Activated CD4-positive, alpha-beta T cell treated with anti-CD3 and anti-CD28 coated beads, Interleukin-2, amount 10 ng/mL, durations not matched to agents 7 days and 5 days (primary cell): ENCODE measurements at regions not wholly inside any gene's neighbourhood (a gene's known extent, or its start where the extent isn't known, plus 50 kb on each side); places are given as distances from the start of the nearest gene placed in this dataset.
"Not testable (repeated sequence)": the region's sequence is repeated elsewhere in the genome, so short reads cannot be mapped to it uniquely, and the experiment has no call there.

Experiments used
- CTCF ChIA-PET: fragments of 350-600 bp; sonication (Branson Sonifier 250); formaldehyde crosslinking; loops from one replicate; lab custom pipeline; 2021; ENCODE audit warnings: antibody characterized with exemption; lab: Charles Lee
- POLR2A ChIA-PET: fragments of 350-600 bp; sonication (Branson Sonifier 250); formaldehyde crosslinking; loops from one replicate; lab custom pipeline; 2021; ENCODE audit warnings: antibody characterized with exemption; lab: Charles Lee
- DNase-seq: peaks from one replicate; pipeline ENCODE4 v3.0.0-alpha.2; 2020
- H3K27ac Mint-ChIP-seq: one replicate; pipeline ENCODE4 v1.8.0; 2021; ENCODE audit warnings: mild to moderate bottlenecking, moderate library complexity, mixed read lengths
- H3K27me3 Mint-ChIP-seq: one replicate; pipeline ENCODE4 v1.8.0; 2021; ENCODE audit warnings: mixed read lengths
- H3K36me3 Mint-ChIP-seq: one replicate; pipeline ENCODE4 v1.8.0; 2021; ENCODE audit warnings: low read depth, mixed read lengths
- H3K4me1 Mint-ChIP-seq: one replicate; pipeline ENCODE4 v1.8.0; 2021; ENCODE audit warnings: mixed read lengths
- H3K4me3 Mint-ChIP-seq: one replicate; pipeline ENCODE4 v1.8.0; 2021; ENCODE audit warnings: mild to moderate bottlenecking, moderate library complexity, mixed read lengths
- H3K9me3 Mint-ChIP-seq: one replicate; pipeline ENCODE4 v1.8.0; 2021; ENCODE audit warnings: mixed read lengths

GRCh38 chr14:81584495-81584894, 50.8 kb upstream of the SEL1L start:
- Mint-ChIP-seq H3K4me1 (no peaks in the 10 kb centered on the region), H3K9me3 (no peaks in the 10 kb centered on the region), H3K4me3 (no peak overlapping the region), H3K27ac (no peak overlapping the region), H3K27me3 (peaks cover 3% of the 10 kb centered on the region), H3K36me3 (no peaks in the 10 kb centered on the region)
- CTCF ChIA-PET = no interaction called here
- POLR2A ChIA-PET = no interaction called here
- DNase-seq = no peak

DNA sequence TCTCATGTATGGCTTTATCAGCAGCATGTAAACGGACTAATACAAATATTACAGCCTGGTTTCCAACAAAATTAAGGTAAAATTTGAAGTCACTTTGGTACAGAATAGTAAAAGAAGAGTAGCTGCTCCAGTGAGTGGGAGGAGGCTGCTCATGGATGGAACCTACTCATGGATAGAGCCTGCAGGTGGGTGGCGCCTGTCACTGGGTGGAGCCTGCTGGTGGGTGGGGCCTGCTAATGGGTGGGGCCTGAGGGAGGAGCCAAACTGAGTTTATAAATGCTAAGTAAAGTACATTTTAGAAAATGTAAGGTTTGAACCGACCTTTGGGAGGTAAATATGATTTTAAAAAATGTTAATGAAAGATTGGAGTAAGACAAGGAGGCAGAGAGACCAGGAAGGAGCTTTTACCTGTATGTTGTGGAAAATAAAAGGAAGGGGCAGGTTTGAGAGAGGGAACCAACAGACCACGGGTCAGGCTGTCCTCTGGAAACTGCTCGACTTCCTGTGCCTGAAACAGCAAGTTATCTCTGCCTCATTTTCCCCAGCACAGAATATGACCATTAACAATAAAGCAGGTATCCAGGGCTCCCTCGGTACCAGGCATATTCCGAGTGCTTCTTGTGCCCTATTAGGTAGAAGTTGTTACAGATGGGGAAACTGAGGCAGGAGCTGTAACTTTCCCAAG, 55.9 kb upstream of the SEL1L start:
- Mint-ChIP-seq H3K27me3 (peaks cover 5% of the 10 kb centered on the region), H3K4me3 (no peak overlapping the region), H3K36me3 (no peaks in the 10 kb centered on the region), H3K27ac (no peak overlapping the region), H3K9me3 (no peaks in the 10 kb centered on the region), H3K4me1 (no peaks in the 10 kb centered on the region)
- POLR2A ChIA-PET = no interaction called here
- no peak for DNase-seq
- CTCF ChIA-PET = interaction anchor here (2.2 kb wide), 1 partner anchor 12 kb away, joined by 6 read pairs; no protein-coding TSS in a partner anchor

DNA sequence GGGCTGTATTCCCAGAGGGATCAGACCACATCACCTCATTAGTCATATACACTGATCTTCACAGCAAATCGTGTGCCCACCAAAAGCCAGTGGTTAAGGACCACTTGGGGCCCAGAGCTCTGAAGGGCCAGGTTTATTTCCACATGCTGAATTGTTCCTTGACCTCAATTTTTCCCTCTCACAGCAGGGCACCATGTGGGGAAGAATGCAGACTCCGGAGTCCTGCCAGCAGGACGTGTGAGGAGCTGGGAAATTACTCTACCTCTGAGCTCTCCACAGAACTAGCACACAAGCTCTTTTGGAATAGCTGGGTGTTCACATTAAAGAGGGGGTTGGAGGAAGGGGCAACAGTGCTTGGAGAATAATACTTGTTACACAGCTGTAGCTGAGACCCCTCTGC, 57.6 kb upstream of the SEL1L start:
- POLR2A ChIA-PET = no interaction called here
- peaks cover 5% of the 10 kb centered on the region for H3K27me3 Mint-ChIP-seq
- no peaks in the 10 kb centered on the region for H3K36me3 Mint-ChIP-seq
- H3K27ac Mint-ChIP-seq = no peak overlapping the region
- DNase-seq = no peak
- CTCF ChIA-PET = interaction anchor here (2.2 kb wide), 1 partner anchor 10 kb away, joined by 6 read pairs; no protein-coding TSS in a partner anchor
- no peaks in the 10 kb centered on the region for H3K9me3 Mint-ChIP-seq
- H3K4me1 Mint-ChIP-seq = no peaks in the 10 kb centered on the region
- H3K4me3 Mint-ChIP-seq = no peak overlapping the region

DNA sequence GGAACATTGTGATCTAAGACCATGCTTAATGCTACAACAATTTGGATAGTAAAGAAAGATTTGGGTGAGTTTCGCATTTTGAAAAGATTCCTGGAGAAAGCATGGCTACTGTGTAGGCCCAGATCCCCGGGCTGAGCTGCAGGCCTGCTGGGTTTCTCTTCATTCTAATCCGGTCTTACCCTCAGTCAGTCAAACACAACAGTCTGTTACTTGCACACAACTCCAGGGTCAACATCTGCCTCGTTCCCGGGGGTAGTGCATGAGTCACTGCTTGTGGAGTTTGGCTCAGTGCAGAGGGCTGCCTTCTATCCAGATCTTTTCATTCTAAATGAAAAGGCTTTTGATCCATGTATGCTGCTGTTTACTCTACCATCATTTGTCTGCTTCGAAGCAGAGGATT, 60.4 kb upstream of the SEL1L start:
- CTCF ChIA-PET = no interaction called here
- DNase-seq = no peak
- POLR2A ChIA-PET = no interaction called here
- no peak overlapping the region for H3K4me3 Mint-ChIP-seq
- H3K27me3 Mint-ChIP-seq = peaks cover 2% of the 10 kb centered on the region
- no peaks in the 10 kb centered on the region for H3K9me3 Mint-ChIP-seq
- H3K27ac Mint-ChIP-seq = no peak overlapping the region
- H3K4me1 Mint-ChIP-seq = no peaks in the 10 kb centered on the region
- no peaks in the 10 kb centered on the region for H3K36me3 Mint-ChIP-seq

DNA sequence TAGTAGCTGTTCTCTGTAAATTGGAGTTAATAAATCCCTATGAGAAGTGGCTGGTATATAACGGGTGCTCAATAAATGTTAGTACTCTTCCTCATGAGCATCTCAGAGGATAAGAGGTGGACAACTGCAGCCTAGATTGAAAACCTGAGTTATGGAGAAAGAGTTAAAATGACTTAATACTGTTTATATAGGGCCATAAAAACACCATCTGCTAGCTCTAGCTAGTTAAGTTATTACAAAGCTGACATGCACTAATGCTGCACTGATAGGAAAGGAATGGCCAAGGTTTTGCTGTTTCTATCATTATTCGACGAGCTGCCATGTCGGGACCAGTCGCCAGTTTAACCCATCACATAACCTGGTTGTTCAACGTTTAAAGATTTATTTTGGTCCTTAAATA, 72.0 kb upstream of the SEL1L start:
- Mint-ChIP-seq H3K4me3 (no peak overlapping the region), H3K36me3 (no peaks in the 10 kb centered on the region), H3K4me1 (no peaks in the 10 kb centered on the region), H3K9me3 (no peaks in the 10 kb centered on the region), H3K27ac (no peak overlapping the region), H3K27me3 (peaks cover 2% of the 10 kb centered on the region)
- no peak for DNase-seq
- CTCF ChIA-PET = no interaction called here
- POLR2A ChIA-PET = no interaction called here

GRCh38 chr14:81613341-81614045, 79.8 kb upstream of the SEL1L start:
- no peak overlapping the region for H3K27ac Mint-ChIP-seq
- no peaks in the 10 kb centered on the region for H3K27me3 Mint-ChIP-seq
- ChIA-PET POLR2A (no interaction called here), CTCF (interaction anchor here (0.9 kb wide), 1 partner anchor 10 kb away, joined by 3 read pairs; no protein-coding TSS in a partner anchor)
- no peaks in the 10 kb centered on the region for H3K9me3 Mint-ChIP-seq
- no peaks in the 10 kb centered on the region for H3K4me1 Mint-ChIP-seq
- no peaks in the 10 kb centered on the region for H3K36me3 Mint-ChIP-seq
- no peak for DNase-seq
- no peak overlapping the region for H3K4me3 Mint-ChIP-seq

- DNase-seq, H3K4me3 Mint-ChIP-seq: not testable (repeated sequence)
- CTCF ChIA-PET = interaction anchor here (0.7 kb wide), 1 partner anchor 1374 kb away, joined by 3 read pairs; no protein-coding TSS in a partner anchor
Observed at GRCh38 chr14:81614302-81614701, 80.6 kb upstream of the SEL1L start.

DNA sequence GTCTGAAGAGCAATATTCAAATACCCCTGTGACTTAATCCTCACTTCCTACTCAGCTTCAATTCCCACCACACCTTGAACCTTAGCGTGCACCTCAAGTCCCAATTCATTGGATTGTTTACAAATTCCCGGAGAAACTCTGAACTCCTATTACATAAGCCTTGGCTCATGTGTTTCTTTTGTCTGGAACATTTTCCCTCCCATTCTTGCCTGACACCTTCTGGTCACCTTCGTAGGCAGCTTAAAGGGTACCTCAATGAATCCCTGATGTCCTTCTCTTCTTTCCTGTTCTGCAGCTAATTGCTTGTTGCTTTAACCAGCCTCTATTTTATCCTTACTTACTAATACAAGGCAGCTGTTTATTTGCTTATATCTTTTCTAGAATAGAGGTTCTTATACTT, 85.0 kb upstream of the SEL1L start:
- ChIA-PET CTCF (no interaction called here), POLR2A (no interaction called here)
- H3K9me3 Mint-ChIP-seq = no peaks in the 10 kb centered on the region
- no peaks in the 10 kb centered on the region for H3K4me1 Mint-ChIP-seq
- H3K27me3 Mint-ChIP-seq = no peaks in the 10 kb centered on the region
- no peak for DNase-seq
- no peak overlapping the region for H3K4me3 Mint-ChIP-seq
- no peak overlapping the region for H3K27ac Mint-ChIP-seq
- H3K36me3 Mint-ChIP-seq = no peaks in the 10 kb centered on the region

More at GRCh38 chr14:81614302-81614701, 80.6 kb upstream of the SEL1L start:
- H3K9me3 Mint-ChIP-seq, H3K27ac Mint-ChIP-seq, POLR2A ChIA-PET, H3K36me3 Mint-ChIP-seq, H3K4me1 Mint-ChIP-seq, H3K27me3 Mint-ChIP-seq: not testable (repeated sequence)

- no peak for DNase-seq
- H3K36me3 Mint-ChIP-seq = no peaks in the 10 kb centered on the region
- ChIA-PET POLR2A (no interaction called here), CTCF (no interaction called here)
- H3K9me3 Mint-ChIP-seq = no peaks in the 10 kb centered on the region
- H3K4me3 Mint-ChIP-seq = no peak overlapping the region
- H3K27ac Mint-ChIP-seq = no peak overlapping the region
- H3K27me3 Mint-ChIP-seq = no peaks in the 10 kb centered on the region
- H3K4me1 Mint-ChIP-seq = no peaks in the 10 kb centered on the region
Observed at GRCh38 chr14:81619816-81620215, 86.2 kb upstream of the SEL1L start.

DNA sequence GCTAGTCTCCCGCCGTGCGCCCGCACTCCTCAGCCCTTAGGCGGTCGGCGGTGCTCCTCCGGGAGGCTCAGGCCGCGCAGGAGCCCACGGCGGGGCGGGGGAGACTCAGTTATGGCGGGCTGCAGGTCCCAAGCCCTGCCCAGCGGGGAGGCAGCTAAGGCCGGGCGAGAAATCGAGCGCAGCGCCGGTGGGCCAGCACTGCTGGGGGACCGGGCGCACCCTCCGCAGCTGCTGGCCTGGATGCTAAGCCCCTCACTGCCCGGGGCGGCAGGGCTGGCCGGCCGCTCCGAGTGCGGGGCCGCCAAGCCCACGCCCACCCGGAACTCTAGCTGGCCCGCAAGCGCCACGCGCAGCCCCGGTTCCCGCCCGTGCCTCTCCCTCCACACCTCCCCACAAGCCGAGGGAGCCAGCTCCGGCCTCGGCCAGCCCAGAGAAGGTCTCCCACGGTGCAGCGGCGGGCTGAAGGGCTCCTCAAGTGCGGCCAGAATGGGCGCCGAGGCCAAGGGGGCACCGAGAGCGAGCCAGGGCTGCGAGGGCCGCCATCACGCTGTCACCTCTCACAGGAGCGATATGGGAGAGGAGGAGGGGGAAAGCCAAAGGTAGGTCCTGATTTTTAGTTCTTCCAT, 90.2 kb upstream of the SEL1L start:
- H3K36me3 Mint-ChIP-seq, H3K27ac Mint-ChIP-seq, H3K9me3 Mint-ChIP-seq, H3K4me3 Mint-ChIP-seq, DNase-seq, POLR2A ChIA-PET, H3K4me1 Mint-ChIP-seq, H3K27me3 Mint-ChIP-seq, CTCF ChIA-PET: not testable (repeated sequence)

GRCh38 chr14:81625343-81625742, 91.7 kb upstream of the SEL1L start:
- Mint-ChIP-seq H3K9me3 (no peaks in the 10 kb centered on the region), H3K27ac (no peak overlapping the region), H3K4me3 (no peak overlapping the region), H3K36me3 (no peaks in the 10 kb centered on the region), H3K4me1 (no peaks in the 10 kb centered on the region), H3K27me3 (no peaks in the 10 kb centered on the region)
- ChIA-PET POLR2A (no interaction called here), CTCF (interaction anchor here (1.2 kb wide), 1 partner anchor 17 kb away, joined by 3 read pairs; no protein-coding TSS in a partner anchor)
- DNase-seq = no peak

DNA sequence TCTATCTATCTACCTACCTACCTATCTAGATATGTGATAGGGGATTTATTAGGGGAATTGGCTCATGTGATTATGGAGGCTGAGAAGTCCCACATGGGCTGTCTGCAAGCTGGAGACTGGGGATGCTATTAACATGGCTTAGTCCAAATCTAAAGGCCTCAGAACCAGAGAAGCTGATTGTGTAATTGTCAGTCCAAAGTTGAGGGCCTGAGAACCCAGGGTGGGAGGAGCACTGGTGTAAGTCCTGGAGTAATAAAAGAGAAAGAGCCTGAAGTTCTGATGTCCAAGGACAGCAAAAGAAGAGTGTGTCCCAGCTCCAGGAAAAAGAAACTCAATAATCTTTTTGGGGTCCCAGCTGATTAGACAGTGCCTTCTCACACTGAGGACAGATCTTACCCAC, 98.5 kb upstream of the SEL1L start:
- Mint-ChIP-seq H3K27me3 (no peaks in the 10 kb centered on the region), H3K4me3 (no peak overlapping the region), H3K27ac (no peak overlapping the region), H3K36me3 (no peaks in the 10 kb centered on the region), H3K9me3 (no peaks in the 10 kb centered on the region), H3K4me1 (no peaks in the 10 kb centered on the region)
- CTCF ChIA-PET = no interaction called here
- POLR2A ChIA-PET = no interaction called here
- no peak for DNase-seq

- H3K27ac Mint-ChIP-seq = no peak overlapping the region
- no peaks in the 10 kb centered on the region for H3K9me3 Mint-ChIP-seq
- H3K27me3 Mint-ChIP-seq = no peaks in the 10 kb centered on the region
- no peaks in the 10 kb centered on the region for H3K4me1 Mint-ChIP-seq
- POLR2A ChIA-PET = no interaction called here
- H3K4me3 Mint-ChIP-seq = no peak overlapping the region
- H3K36me3 Mint-ChIP-seq = no peaks in the 10 kb centered on the region
- CTCF ChIA-PET = no interaction called here
- no peak for DNase-seq
Observed at GRCh38 chr14:81633496-81633895, 99.8 kb upstream of the SEL1L start.
